ENCODE measurements at regions not wholly inside any gene's neighbourhood (a gene's known extent, or its start where the extent isn't known, plus 50 kb on each side); places are given as distances from the start of the nearest gene placed in this dataset.
A peak's percentile ranks its signal among the peaks of the same experiment; 100 is the strongest.

DNA sequence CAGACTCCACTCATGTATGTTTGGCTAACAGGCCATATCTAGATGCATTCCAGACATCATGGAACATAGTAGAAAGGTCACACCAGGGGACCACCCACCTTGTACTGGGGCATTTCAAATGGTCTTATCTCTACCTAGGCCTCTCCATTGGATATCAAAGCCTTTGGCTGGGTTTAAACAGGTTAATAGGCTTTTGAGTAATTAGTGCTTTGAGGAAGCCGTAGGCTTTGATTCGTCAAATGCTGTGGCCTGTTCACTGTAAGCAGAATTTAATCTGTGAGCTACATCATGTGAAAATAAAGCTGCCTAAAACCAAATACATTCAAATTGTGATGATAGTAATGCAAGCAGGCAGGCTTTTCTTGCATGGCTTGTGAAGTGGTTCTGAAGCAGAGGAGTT, 129.5 kb downstream of the ST8SIA2 start:
- no peaks in the 10 kb centered on the region for H3K79me2 ChIP-seq
- WGBS (ENCODE audit: low lambda C conversion rate, missing lambda C conversion rate), result 69% methylated on average over 2 of the region's 2 CpGs
- no peak overlapping the region for H3K27ac ChIP-seq
- H3K4me3 ChIP-seq, result no peak overlapping the region
- H2AFZ ChIP-seq, result no peak overlapping the region
- TF ChIP-seq, protein P1, sequence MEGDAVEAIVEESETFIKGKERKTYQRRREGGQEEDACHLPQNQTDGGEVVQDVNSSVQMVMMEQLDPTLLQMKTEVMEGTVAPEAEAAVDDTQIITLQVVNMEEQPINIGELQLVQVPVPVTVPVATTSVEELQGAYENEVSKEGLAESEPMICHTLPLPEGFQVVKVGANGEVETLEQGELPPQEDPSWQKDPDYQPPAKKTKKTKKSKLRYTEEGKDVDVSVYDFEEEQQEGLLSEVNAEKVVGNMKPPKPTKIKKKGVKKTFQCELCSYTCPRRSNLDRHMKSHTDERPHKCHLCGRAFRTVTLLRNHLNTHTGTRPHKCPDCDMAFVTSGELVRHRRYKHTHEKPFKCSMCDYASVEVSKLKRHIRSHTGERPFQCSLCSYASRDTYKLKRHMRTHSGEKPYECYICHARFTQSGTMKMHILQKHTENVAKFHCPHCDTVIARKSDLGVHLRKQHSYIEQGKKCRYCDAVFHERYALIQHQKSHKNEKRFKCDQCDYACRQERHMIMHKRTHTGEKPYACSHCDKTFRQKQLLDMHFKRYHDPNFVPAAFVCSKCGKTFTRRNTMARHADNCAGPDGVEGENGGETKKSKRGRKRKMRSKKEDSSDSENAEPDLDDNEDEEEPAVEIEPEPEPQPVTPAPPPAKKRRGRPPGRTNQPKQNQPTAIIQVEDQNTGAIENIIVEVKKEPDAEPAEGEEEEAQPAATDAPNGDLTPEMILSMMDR (IDR thresholded peaks at IDR 0.05; ENCODE audit: poor library complexity), result no peak
- TF ChIP-seq EZH2 (IDR thresholded peaks at IDR 0.05; ENCODE audit: borderline replicate concordance) (no peak), EZH2phosphoT487 (IDR thresholded peaks at IDR 0.05; ENCODE audit: low read depth, severe bottlenecking, unreplicated experiment) (no peak)
- H3K36me3 ChIP-seq (replicated peaks; ENCODE audit: insufficient read depth, low read depth), result no peaks in the 10 kb centered on the region
- no peak for DNase-seq (ENCODE audit: low spot score)
- H3K9me2 ChIP-seq (replicated peaks; ENCODE audit: insufficient read depth), result no peaks in the 10 kb centered on the region
- no peaks in the 10 kb centered on the region for H3K27me3 ChIP-seq
- H3K4me1 ChIP-seq (ENCODE audit: insufficient read depth), result no peaks in the 10 kb centered on the region
- no peaks in the 10 kb centered on the region for H3K9me3 ChIP-seq (ENCODE audit: low read depth)
- no peaks in the 10 kb centered on the region for H4K20me1 ChIP-seq (ENCODE audit: insufficient read depth, poor library complexity, severe bottlenecking)
- H3K4me2 ChIP-seq, result no peak overlapping the region

- no peak overlapping the region for H2AFZ ChIP-seq
- peak; percentile 87 for DNase-seq (ENCODE audit: low spot score)
- H3K4me1 ChIP-seq (ENCODE audit: insufficient read depth), result no peaks in the 10 kb centered on the region
- no peak overlapping the region for H3K27ac ChIP-seq
- no peaks in the 10 kb centered on the region for H3K79me2 ChIP-seq
- no peak overlapping the region for H3K4me2 ChIP-seq
- H3K36me3 ChIP-seq (replicated peaks; ENCODE audit: insufficient read depth, low read depth), result no peaks in the 10 kb centered on the region
- TF ChIP-seq, protein P1 (IDR thresholded peaks at IDR 0.05; ENCODE audit: poor library complexity), result peak; percentile 76
- TF ChIP-seq EZH2phosphoT487 (IDR thresholded peaks at IDR 0.05; ENCODE audit: low read depth, severe bottlenecking, unreplicated experiment), result no peak
- H3K9me3 ChIP-seq (ENCODE audit: low read depth), result no peaks in the 10 kb centered on the region
- no peaks in the 10 kb centered on the region for H3K27me3 ChIP-seq
- no peaks in the 10 kb centered on the region for H4K20me1 ChIP-seq (ENCODE audit: insufficient read depth, poor library complexity, severe bottlenecking)
- no peaks in the 10 kb centered on the region for H3K9me2 ChIP-seq (replicated peaks; ENCODE audit: insufficient read depth)
- no peak overlapping the region for H3K4me3 ChIP-seq
- WGBS (ENCODE audit: low lambda C conversion rate, missing lambda C conversion rate), result 15% methylated on average over 7 of the region's 7 CpGs
Measured at GRCh38 chr15:92521624-92522008, 127.9 kb downstream of the ST8SIA2 start.

- TF ChIP-seq, protein P1 (IDR thresholded peaks at IDR 0.05; ENCODE audit: poor library complexity), result no peak
- TF ChIP-seq EZH2phosphoT487 (IDR thresholded peaks at IDR 0.05; ENCODE audit: low read depth, severe bottlenecking, unreplicated experiment), result no peak
- TF ChIP-seq EZH2 (IDR thresholded peaks at IDR 0.05; ENCODE audit: borderline replicate concordance), result no peak
- H3K79me2 ChIP-seq, result no peaks in the 10 kb centered on the region
- H3K9me3 ChIP-seq (ENCODE audit: low read depth), result no peaks in the 10 kb centered on the region
- H3K4me2 ChIP-seq, result no peak overlapping the region
- no peaks in the 10 kb centered on the region for H3K4me1 ChIP-seq (ENCODE audit: insufficient read depth)
- DNase-seq (ENCODE audit: low spot score), result no peak
- 95% methylated on average over 2 of the region's 2 CpGs for WGBS (ENCODE audit: low lambda C conversion rate, missing lambda C conversion rate)
- no peaks in the 10 kb centered on the region for H3K36me3 ChIP-seq (replicated peaks; ENCODE audit: insufficient read depth, low read depth)
- H4K20me1 ChIP-seq (ENCODE audit: insufficient read depth, poor library complexity, severe bottlenecking), result no peaks in the 10 kb centered on the region
- H2AFZ ChIP-seq, result no peak overlapping the region
- H3K9me2 ChIP-seq (replicated peaks; ENCODE audit: insufficient read depth), result no peaks in the 10 kb centered on the region
- H3K27me3 ChIP-seq, result no peaks in the 10 kb centered on the region
- no peak overlapping the region for H3K4me3 ChIP-seq
- no peak overlapping the region for H3K27ac ChIP-seq
Measured at GRCh38 chr15:92520914-92521623, 127.4 kb downstream of the ST8SIA2 start.
